Kidney glomerular epithelial cell (primary cell): ENCODE measurements at regions not wholly inside any gene's neighbourhood (a gene's known extent, or its start where the extent isn't known, plus 50 kb on each side); places are given as distances from the start of the nearest gene placed in this dataset.

ENCODE experiments used
- DNase-seq: peaks from one replicate; lab custom pipeline; 2025; lab: John Stamatoyannopoulos, UW

DNA sequence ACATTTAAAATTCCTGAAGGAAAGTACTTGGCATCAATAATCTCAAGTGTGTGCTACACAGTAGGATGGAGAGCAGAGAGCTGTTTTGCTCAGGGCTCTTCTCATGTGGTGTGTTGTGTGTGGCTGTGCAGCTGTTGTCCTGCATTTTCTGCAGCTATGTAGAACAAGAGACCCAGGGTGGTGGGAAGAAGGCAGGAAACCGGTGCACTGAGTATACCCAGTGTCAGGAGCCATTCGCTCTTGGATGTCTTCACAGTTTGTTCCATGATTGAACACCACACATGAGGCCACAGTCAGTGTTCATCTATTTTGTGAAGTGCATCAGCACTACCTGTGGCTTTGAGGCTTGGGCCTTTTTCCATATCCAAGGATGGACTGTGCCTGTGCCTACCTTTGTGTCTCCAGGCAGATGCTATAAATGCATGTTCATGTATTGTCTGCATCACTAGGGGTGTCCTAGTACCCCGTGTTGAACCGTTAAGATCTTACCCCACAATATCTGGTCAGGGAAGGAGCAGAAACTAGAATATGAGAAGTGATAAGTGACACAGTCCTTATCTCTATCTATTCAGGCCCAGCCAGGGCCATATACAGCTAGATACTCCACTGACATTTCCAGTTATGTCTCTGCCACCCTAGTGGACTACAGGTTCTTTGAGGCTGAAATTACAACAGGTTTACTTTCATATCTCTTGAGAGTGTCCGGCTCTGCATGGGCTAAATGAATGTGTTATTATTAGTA is 194.3 kb downstream of the NR2F2 start:
- no peak for DNase-seq

DNA sequence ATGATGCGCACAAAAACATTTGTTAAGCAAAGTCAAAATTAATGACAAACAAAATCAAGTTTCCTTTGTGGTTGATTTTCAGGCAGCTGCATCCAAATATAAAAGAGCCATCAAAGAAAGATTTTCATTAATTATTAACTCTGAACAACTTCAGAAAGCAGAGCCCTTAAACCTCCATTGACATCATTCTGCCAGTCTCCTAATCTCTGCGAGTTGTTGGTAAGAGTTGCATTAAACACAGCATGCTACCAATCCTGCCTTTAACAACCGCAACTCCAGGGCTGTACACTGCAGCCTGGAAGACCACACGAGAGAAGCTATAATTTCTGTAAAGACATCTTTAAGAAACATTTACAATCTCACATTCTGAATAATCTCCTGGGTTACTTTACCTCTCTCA is 204.6 kb downstream of the NR2F2 start:
- DNase-seq: no peak

DNA sequence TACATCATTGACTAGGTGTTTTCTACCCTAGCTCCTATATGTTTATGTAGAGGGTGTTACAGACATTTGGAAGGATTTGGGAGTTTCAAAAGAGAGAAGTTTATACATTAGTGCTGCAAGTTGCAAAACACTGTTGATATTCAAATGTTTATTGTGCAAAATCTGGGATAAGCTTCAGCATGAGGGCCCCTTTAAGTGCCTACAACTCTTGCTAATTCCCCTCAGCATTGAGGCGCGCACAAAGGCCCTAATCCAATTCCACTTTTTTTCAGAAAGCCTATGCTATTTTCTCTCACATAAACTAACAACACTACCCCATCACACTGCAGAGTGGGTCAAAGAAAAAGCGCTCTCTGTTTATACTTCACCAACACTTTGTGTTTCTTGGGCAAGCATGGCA is 208.0 kb downstream of the NR2F2 start:
- DNase-seq: no peak

DNA sequence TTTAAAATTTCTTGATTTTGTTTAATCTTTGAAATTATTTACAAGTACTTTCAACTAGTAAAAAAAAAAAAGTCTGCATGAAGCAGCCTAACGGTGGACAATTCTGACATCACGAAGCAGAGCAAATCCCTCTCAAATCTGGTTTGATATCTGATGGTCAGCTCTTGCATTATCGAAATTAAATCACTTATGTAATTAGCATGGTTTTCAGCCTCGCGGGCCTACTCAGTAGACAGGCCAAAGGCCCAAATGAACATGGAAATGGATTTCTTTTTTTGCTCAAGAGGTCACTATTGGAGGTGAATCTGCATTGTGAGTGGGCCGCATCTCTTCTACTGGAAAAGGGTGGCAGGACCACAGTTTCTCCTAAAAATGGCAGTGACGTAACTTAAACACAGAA is 209.8 kb downstream of the NR2F2 start:
- DNase-seq: no peak

DNA sequence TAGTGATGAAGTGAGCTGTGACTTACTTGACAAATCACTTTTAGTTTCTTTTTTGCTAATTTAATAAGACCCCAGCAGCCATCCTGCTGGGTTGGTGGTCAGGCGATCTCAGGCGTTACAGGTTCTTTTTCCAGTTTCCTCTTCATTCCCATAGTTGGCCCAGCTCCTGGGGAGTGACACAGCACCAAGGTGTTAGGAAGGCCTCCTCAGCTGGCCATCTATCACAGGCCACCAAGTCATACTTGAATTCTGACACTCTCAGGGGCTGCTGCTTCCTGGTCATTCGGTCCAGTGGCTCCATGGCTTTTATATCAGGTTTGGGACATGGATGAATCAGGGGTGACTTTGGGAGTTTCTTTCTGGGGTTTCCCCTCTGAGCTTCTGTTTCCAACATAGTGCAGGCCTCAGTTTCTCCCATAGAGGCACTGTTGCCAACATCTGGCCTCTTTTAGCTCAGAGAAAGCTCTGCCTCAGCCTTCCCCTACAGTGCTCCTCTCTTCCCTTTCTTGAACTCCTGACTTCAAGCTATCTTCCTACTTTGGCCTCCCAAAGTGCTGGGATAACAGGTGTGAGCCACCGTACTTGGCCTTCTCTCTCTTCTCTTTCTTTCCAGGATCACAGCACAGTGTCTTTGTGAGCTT is 211.8 kb downstream of the NR2F2 start:
- no peak for DNase-seq

DNA sequence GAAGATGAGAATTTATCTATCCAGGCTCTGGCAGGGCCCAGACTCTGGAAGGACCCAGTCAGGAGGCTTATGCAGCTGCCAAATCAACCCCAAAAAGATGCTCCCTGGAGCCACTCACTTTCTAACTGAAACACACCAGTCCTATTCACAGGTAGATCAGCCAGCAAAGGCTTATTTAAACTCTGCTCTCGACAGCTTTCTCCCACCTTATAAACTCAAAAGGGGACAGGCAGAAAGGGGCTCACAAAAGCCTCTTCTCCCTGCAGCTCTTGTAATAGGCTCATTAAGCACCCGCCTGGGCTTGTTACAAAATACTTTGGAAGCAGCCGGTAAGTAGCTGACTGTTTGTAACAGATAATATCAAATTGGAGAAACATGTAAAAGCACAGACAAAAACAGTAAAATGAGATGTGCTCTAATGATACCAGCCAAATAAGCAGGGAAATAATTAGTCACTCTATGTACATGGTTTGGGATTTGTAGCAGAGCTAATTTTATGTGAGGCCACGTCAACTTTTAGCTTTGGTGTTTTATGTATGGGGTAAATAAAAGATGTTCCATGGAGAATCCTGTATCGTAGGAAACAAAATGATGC is 213.8 kb downstream of the NR2F2 start:
- DNase-seq: no peak

DNA sequence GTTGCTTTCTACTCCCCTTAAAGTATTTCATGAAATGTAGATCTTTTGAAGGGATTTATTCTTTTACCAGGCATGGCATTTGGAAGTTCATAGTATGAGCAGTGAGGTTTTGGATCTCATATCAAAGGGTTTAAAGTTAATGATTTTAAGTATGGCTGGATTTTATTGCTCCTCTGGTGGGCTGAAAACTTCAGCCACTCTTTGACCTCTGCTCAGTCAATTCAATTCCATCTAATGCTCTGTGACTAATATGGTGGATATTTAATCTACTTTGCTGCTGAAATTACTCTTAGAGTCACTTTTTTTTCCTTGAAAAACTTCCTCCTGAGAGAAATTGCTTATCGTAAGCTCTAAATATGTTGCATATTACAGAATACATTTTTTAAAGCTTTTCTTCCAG is 218.6 kb downstream of the NR2F2 start:
- DNase-seq: peak; percentile 64

DNA sequence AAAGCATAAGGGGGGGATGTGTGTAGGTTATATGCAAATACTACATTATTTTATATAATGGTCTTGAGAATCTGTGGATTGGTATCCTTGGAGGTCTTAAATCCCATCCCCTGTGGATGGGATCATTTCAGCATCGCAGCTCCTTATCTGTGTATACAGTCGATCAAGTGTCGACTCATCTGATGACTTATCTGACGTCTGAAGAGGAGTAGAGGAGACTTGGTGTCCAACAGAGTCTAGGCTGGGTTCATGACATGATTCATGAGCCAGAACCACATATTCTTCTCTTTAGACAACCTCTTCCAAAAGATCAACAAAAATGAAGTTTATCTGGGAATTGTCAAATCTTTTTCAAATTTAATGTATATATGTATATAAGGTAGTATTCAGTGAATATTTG is 220.7 kb downstream of the NR2F2 start:
- DNase-seq: peak; percentile 4

DNA sequence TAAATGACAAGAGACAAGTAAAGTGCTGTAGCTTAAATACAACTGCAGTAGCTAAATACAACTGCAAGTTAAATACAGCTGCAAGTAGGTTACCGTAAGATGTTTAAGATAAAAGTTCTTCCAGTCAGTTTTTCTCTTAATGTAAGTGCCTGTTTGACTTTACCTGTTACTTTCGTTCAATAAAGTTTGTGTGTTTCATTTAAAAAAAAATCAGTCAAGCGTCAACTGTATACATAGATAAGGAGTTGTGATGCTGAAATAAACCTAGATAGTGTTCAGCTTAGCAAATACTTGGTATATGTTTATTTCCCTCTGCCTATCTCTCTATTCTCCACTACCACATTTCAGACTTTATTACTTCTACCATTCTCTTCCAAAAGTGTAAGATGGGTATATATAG is 221.2 kb downstream of the NR2F2 start:
- DNase-seq: no peak

DNA sequence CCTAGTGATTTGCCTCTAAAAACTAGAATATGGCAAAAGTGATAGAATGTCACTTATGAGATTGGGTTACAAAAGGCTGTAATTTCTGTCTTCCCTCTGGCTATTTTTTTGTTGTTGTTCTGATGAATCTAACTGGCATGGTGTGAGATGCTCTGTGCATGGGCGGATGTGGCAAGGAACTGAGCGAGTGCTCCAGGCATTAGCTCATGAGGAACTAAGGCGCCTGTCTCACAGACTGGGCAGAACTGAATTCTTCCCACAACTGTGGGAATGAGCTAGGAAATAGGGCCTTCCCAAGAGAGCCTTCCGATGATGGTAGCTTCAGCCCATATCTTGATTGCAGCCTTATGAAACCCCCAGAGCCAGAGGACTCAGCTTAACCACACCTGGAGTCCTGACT is 222.5 kb downstream of the NR2F2 start:
- DNase-seq: no peak

DNA sequence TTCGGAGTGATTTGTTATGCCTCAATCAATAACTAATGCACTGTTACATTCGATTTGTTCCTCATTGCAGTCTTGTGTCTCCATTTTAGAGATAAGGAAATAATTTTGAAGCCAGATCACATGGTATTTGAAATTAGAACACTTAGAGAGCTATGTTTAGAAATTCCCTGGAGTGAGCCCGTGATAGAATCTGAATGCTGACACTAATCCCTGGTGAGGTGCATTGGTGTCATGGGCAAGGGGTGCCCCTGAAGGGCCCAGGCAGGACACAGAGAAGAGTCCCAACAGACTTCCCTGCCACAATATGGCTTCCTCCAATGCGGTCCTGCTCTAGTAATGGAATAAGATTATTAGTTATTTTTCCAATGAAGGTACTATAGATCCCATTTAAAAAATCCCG is 223.0 kb downstream of the NR2F2 start:
- no peak for DNase-seq

DNA sequence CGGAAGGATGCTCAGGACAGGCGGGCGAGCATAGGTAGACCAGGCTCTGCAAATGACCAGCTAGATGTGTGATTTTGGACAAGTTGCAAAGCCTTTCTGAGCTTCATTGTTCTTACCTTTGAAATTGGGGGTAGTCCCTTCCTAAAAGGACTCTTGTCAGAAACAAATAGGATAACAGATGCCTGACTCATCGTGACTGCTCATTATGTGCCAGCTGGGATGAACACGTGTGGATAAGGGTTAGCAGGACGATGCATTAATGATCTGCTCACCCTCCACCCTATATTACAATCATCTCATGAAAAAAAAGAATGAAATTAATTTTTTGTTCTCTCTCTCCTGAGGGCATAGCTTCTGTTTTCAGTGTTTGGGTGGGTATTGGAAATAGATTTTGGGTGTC is 223.4 kb downstream of the NR2F2 start:
- DNase-seq: no peak

DNA sequence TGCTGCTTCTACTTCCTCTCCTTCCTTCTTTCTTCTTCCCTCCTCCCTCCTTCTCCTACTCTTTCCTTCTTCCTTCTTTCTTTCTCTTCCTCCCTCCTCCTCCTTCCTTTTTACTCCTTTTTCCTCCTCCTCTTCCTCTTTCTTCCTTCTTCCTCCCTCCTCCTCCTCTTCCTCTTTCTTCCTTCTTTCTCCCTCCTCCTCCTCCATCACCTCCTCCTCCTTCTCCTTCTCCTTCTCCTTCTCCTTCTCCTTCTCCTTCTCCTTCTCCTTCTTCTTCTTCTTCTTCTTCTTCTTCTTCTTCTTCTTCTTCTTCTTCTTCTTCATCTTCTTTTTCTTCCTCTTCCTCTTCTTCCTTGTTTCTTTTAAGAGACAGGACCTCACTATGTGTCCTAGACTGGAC is 224.0 kb downstream of the NR2F2 start:
- no peak for DNase-seq

DNA sequence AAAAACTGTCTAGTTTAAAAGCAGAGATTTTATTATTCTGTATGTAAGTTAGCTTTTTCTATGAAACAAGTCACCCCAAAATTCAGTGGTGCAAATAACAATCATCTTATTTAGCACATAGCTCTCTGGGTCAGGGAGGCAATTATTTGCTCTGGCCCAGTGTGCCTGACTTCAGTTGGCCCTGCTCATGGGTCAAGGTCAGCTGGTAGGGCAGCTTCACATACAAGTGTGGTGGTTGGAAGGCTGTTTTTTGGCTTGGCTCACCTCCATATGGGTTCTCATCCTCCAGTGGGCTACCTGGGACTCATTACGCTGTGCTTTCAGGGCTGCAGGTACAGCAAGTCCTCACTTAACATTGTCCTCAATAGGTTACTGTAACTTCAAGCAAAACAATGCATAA is 228.6 kb downstream of the NR2F2 start:
- DNase-seq: no peak

DNA sequence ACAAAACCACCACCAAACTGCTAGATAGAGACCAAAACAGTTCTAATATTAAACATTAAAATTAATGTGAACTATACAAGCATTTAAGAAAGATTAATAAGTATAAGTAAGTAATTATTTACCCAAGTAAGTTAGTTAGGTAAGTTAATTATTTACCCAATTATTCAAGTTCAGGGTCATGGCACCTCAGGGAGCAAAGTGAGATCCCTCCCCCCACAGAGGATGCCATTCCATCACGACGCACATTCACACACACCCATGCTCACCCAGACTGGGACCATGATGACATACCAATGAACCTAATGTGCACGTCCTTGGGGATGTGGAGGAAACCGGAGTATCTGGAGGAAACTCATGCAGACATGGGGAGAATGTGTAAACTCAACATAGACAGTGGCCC is 229.1 kb downstream of the NR2F2 start:
- DNase-seq: no peak

DNA sequence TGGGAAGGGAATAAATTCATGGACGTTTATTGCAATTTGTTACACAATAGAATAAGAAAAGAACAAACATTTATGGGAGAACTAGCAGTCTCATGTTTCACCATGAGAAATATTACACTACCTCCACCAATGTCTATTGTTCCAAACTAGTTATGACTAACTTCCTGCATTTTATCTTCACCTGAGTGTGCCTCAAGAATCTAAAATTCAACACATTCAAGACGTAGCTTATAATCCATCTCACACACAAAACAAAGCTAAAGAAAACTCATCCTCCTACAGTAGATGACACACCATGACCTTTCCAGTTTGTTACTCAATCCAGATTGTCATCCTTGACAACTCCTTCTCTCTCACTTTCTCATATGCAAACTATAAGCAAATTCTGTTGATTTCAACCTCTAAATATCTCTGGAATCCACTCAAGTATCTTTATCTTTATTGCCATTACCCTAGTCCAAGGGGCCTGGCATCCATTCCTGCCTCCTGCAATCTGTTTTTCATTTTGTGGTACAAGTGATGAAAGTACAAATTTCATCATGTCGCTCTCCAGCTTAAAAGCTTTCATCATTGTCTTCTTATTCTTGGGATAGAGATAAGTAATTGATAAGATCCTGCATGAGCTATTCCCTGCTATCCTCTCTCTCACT is 229.9 kb downstream of the NR2F2 start:
- peak; percentile 69 for DNase-seq

DNA sequence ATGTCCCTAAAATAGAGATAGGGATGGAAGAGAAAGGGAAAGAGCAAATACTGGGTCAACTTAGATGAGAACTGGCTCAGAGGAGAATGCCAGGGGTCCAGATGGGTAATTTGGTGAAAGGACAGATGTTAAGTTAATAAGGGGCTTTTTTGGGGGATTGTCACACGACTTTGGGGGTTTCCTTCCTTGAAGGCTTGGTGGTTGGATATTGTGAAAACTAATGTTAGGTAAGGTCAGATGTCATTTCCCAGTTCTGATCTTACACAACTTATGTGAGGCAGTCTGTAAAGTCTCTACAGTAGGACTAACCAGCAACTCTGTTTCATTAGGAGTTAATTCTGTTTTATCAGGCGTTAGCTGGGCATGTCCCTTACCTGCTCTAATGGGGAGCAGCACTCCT is 231.1 kb downstream of the NR2F2 start:
- no peak for DNase-seq

DNA sequence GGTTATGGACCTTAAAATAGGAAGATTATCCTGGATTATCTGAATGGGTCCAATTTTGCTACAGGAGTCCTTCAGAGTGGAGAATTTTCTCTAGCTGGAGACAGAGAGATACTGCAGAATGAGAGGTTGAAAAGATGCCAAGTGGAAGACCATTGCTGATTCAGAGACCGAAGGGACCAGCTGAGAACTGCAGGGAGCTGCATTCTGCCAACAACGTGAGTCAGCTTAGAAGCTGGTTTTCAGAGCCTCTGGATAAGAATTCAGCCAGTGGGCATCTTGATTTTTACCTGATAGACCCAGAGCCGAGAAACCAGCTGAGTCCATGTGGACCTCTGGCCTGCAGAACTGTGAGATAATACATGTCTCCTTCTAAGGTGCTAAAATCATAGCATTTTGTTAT is 234.0 kb downstream of the NR2F2 start:
- DNase-seq: no peak

DNA sequence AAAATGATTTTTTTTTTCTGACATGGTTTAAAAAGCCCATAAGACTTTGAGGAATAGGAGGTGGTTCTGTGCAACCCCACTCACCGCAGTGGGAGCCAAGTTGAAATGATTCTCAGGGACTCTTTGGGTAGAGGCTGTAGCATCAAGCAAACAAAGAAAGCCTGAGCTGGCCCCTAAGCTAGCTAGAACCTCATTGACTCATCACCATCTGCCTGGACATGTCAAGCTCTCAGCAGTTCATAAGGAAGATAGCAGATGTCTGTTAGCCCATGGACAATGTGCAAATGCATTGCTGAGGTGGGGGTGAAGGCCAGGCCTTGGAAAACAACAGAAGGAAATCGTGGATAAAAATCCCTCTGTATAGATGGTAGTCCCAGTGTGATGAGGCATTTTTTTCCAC is 234.8 kb downstream of the NR2F2 start:
- DNase-seq: no peak

DNA sequence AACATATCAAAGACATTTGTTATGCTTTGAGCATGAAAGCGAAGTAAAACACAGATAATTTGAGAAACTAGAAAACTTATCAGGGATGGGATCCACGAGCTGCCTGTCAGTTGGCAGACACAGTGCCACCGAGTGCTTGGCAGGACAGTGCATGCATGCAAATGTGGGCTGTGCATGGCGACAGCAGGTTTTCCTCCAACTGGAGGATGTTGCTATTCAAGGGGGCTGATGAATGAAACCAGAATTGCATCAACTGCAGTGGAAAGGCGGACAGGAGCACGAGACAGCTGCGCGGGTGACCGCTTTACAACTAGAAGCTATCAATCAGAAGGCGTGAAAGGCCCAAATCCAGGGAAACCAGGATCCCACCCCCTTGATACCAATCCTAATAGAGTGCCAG is 244.3 kb downstream of the NR2F2 start:
- DNase-seq: no peak

DNA sequence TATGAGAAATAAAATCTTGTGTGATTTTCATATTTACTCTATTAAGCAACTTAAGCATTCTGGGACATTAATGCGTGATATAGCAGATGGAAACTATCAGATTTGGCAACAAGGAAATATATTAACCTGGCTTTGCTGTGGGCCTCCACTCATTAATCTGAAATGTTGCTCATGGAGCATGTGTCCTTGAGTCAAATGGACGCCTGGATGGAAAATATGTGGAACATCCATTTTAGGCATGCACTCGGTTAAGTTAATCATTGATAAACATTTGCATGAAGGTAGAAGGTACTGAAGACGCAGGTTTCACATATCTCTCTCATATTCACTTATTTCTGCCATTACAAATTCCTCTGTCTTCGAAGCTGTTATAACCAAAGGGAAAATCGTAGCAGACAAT is 246.1 kb downstream of the NR2F2 start:
- DNase-seq: no peak

DNA sequence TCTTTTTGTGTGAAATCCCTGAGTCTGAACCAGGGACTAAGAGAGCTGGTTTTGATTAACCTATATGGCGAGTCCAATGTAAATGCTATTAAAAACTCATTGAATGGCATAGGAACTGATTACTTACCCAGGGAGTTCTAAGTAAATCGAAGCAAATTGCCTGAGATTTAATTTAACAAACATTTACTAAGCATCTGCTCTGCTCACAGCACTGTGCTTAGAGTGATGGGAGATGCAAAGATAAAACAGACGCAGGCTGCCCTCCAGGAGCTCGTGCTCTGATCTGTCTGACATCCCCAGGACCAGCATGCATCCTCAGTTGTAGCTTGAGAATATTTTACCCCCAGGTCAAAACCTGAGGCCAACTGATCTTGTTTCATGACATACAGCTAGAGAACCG is 247.9 kb downstream of the NR2F2 start:
- DNase-seq: no peak

DNA sequence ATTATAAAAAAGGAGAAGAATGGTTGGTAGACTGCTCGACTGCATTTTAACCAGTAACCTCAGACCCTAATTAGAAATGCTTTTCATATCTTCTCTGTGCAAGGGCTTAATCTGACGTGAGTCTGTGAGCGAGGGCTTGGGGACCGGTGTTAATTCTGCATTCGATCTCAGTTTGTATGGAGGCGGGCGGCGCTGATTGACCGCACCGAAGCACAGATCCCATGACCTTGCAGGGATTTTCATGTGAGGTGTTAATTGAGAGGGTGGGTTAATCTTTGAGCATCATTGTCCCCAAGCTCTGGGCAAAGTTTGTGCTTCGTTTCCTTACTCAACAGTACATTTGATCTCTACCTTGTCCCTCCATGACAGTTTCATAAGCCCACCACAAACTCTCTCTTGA is 250.9 kb downstream of the NR2F2 start:
- DNase-seq: no peak
